ENCODE measurements at regions not wholly inside any gene's neighbourhood (a gene's known extent, or its start where the extent isn't known, plus 50 kb on each side); places are given as distances from the start of the nearest gene placed in this dataset.

GRCh38 chr2:204126705-204127104 lies 190.1 kb downstream of the ICOS start:
- Histone ChIP-seq H3K27ac (no peak overlapping the region), H3K4me1 (no peaks in the 10 kb centered on the region), H3K9me3 (no peaks in the 10 kb centered on the region), H3K4me3 (no peak overlapping the region), H3K27me3 (no peaks in the 10 kb centered on the region), H3K36me3 (no peaks in the 10 kb centered on the region)
- TF ChIP-seq POLR2A (IDR thresholded peaks at IDR 0.05) (no peak), CTCF (IDR thresholded peaks at IDR 0.05 in 4 of 5, conservative IDR thresholded peaks at IDR 0.05 in 1 of 5) (no peak)
- no peak for ATAC-seq
- DNase-seq, result no peak
- intact Hi-C loops (cut with DNase I; ENCODE audit: low total_unique reads) (no loop called here), in situ Hi-C loops (cut with MboI; ENCODE audit: low sequenced_read_pairs in 4 of 4) (no loop called here)

- Histone ChIP-seq H3K4me3 (no peak overlapping the region), H3K9me3 (no peaks in the 10 kb centered on the region), H3K27me3 (no peaks in the 10 kb centered on the region), H3K27ac (no peak overlapping the region), H3K4me1 (no peaks in the 10 kb centered on the region), H3K36me3 (no peaks in the 10 kb centered on the region)
- ATAC-seq (no peak), DNase-seq (no peak)
- no peak for TF ChIP-seq POLR2A (IDR thresholded peaks at IDR 0.05)
- intact Hi-C loops (cut with DNase I; ENCODE audit: low total_unique reads), result no loop called here
- in situ Hi-C loops (cut with MboI; ENCODE audit: low sequenced_read_pairs in 4 of 4), result no loop called here
Measured at GRCh38 chr2:204127238-204127637, 190.7 kb downstream of the ICOS start.

GRCh38 chr2:204129591-204130294 lies 193.2 kb downstream of the ICOS start:
- no peaks in the 10 kb centered on the region for H3K9me3 ChIP-seq
- no peak overlapping the region for H3K27ac ChIP-seq
- DNase-seq (no peak), ATAC-seq (no peak)
- intact Hi-C loops (cut with DNase I; ENCODE audit: low total_unique reads), result no loop called here
- no peaks in the 10 kb centered on the region for H3K4me1 ChIP-seq
- no peaks in the 10 kb centered on the region for H3K36me3 ChIP-seq
- H3K27me3 ChIP-seq, result no peaks in the 10 kb centered on the region
- no peak for TF ChIP-seq CTCF (IDR thresholded peaks at IDR 0.05 in 4 of 5, conservative IDR thresholded peaks at IDR 0.05 in 1 of 5)
- no peak for TF ChIP-seq POLR2A (IDR thresholded peaks at IDR 0.05)
- in situ Hi-C loops (cut with MboI; ENCODE audit: low sequenced_read_pairs in 4 of 4), result no loop called here
- H3K4me3 ChIP-seq, result no peak overlapping the region

- Histone ChIP-seq H3K4me3 (no peak overlapping the region), H3K27me3 (no peaks in the 10 kb centered on the region), H3K4me1 (no peaks in the 10 kb centered on the region), H3K36me3 (no peaks in the 10 kb centered on the region), H3K9me3 (no peaks in the 10 kb centered on the region), H3K27ac (no peak overlapping the region)
- no peak for TF ChIP-seq CTCF (IDR thresholded peaks at IDR 0.05 in 4 of 5, conservative IDR thresholded peaks at IDR 0.05 in 1 of 5)
- TF ChIP-seq POLR2A (IDR thresholded peaks at IDR 0.05), result no peak
- no peak for DNase-seq
- in situ Hi-C loops (cut with MboI; ENCODE audit: low sequenced_read_pairs in 4 of 4), result no loop called here
- intact Hi-C loops (cut with DNase I; ENCODE audit: low total_unique reads), result no loop called here
- ATAC-seq, result no peak
Measured at GRCh38 chr2:204131621-204132020, 195.1 kb downstream of the ICOS start.

- no peak for DNase-seq
- Histone ChIP-seq H3K4me3 (no peak overlapping the region), H3K4me1 (no peaks in the 10 kb centered on the region), H3K27me3 (no peaks in the 10 kb centered on the region), H3K27ac (no peak overlapping the region), H3K9me3 (no peaks in the 10 kb centered on the region), H3K36me3 (no peaks in the 10 kb centered on the region)
- TF ChIP-seq POLR2A (IDR thresholded peaks at IDR 0.05), result no peak
- intact Hi-C loops (cut with DNase I; ENCODE audit: low total_unique reads) (no loop called here), in situ Hi-C loops (cut with MboI; ENCODE audit: low sequenced_read_pairs in 4 of 4) (no loop called here)
- ATAC-seq, result no peak
Measured at GRCh38 chr2:204133476-204133875, 196.9 kb downstream of the ICOS start.

- no peaks in the 10 kb centered on the region for H3K9me3 ChIP-seq
- ATAC-seq, result no peak
- H3K36me3 ChIP-seq, result no peaks in the 10 kb centered on the region
- no peaks in the 10 kb centered on the region for H3K27me3 ChIP-seq
- no peak overlapping the region for H3K4me3 ChIP-seq
- no peak for DNase-seq
- TF ChIP-seq POLR2A (IDR thresholded peaks at IDR 0.05), result no peak
- TF ChIP-seq CTCF (IDR thresholded peaks at IDR 0.05 in 4 of 5, conservative IDR thresholded peaks at IDR 0.05 in 1 of 5), result no peak
- no peaks in the 10 kb centered on the region for H3K4me1 ChIP-seq
- intact Hi-C loops (cut with DNase I; ENCODE audit: low total_unique reads), result no loop called here
- no peak overlapping the region for H3K27ac ChIP-seq
- in situ Hi-C loops (cut with MboI; ENCODE audit: low sequenced_read_pairs in 4 of 4), result no loop called here
Measured at GRCh38 chr2:204134421-204134820, 197.9 kb downstream of the ICOS start.
